ENCODE measurements at regions not wholly inside any gene's neighbourhood (a gene's known extent, or its start where the extent isn't known, plus 50 kb on each side); places are given as distances from the start of the nearest gene placed in this dataset.

- TF ChIP-seq CTCF (conservative IDR thresholded peaks at IDR 0.05; ENCODE audit: low read depth, low read length) (no peak), CEBPB (IDR thresholded peaks at IDR 0.05; ENCODE audit: low read depth, low read length) (no peak), RCOR1 (IDR thresholded peaks at IDR 0.05; ENCODE audit: insufficient replicate concordance, low read length) (no peak), MXI1 (IDR thresholded peaks at IDR 0.05; ENCODE audit: borderline replicate concordance, low read depth, low read length) (no peak), USF2 (IDR thresholded peaks at IDR 0.05; ENCODE audit: low read depth, low read length) (no peak), POLR2A (IDR thresholded peaks at IDR 0.05; ENCODE audit: low read depth, low read length) (no peak), CHD1 (IDR thresholded peaks at IDR 0.05; ENCODE audit: low read depth, low read length) (no peak), RFX5 (IDR thresholded peaks at IDR 0.05; ENCODE audit: low read depth, low read length) (no peak)
These were observed 138.7 kb downstream of the SALL1 start for GRCh38 chr16:51012396-51012795.

Data from IMR-90 (cell line).